GM18508 (cell line): ENCODE measurements at regions not wholly inside any gene's neighbourhood (a gene's known extent, or its start where the extent isn't known, plus 50 kb on each side); places are given as distances from the start of the nearest gene placed in this dataset.

Experiments used
- ATAC-seq: cut with Tn5 transposase; IDR thresholded peaks from one replicate; pipeline ENCODE4 v1.9.1; 2021; ENCODE audit warnings: moderate number of reproducible peaks; ENCODE audit not compliant: insufficient read depth, unreplicated experiment

GRCh38 chr4:56757821-56758411 is 63.6 kb downstream of the SPINK2 start:
- peak; percentile 86 for ATAC-seq

- peak; percentile 30 for ATAC-seq
These were observed 64.2 kb downstream of the SPINK2 start for GRCh38 chr4:56757261-56757746.

- ATAC-seq = no peak
These were observed 65.6 kb downstream of the SPINK2 start for GRCh38 chr4:56755901-56756300.

- ATAC-seq = no peak
These were observed 68.5 kb downstream of the SPINK2 start for GRCh38 chr4:56752985-56753384.

GRCh38 chr4:56750231-56750630 is 69.1 kb upstream of the HOPX start:
- ATAC-seq = no peak

- no peak for ATAC-seq
These were observed 67.2 kb upstream of the HOPX start for GRCh38 chr4:56748271-56748670.

GRCh38 chr4:56746639-56747038 is 65.5 kb upstream of the HOPX start:
- no peak for ATAC-seq

- no peak for ATAC-seq
These were observed 63.9 kb upstream of the HOPX start for GRCh38 chr4:56745042-56745441.

- ATAC-seq = no peak
These were observed 62.9 kb upstream of the HOPX start for GRCh38 chr4:56744030-56744429.

- no peak for ATAC-seq
These were observed 62.5 kb upstream of the HOPX start for GRCh38 chr4:56743550-56743949.

- no peak for ATAC-seq
These were observed 61.2 kb upstream of the HOPX start for GRCh38 chr4:56742080-56742871.

GRCh38 chr4:56741595-56741994 is 60.5 kb upstream of the HOPX start:
- no peak for ATAC-seq

- no peak for ATAC-seq
These were observed 58.1 kb upstream of the HOPX start for GRCh38 chr4:56739066-56739777.

GRCh38 chr4:56737666-56738065 is 56.6 kb upstream of the HOPX start:
- ATAC-seq = no peak

- ATAC-seq = no peak
These were observed 52.3 kb upstream of the HOPX start for GRCh38 chr4:56733352-56733751.

- ATAC-seq = no peak
These were observed 51.2 kb upstream of the HOPX start for GRCh38 chr4:56732301-56732700.

- ATAC-seq = no peak
These were observed 50.8 kb upstream of the HOPX start for GRCh38 chr4:56731857-56732256.
